GM12878 (cell line): ENCODE measurements at regions not wholly inside any gene's neighbourhood (a gene's known extent, or its start where the extent isn't known, plus 50 kb on each side); places are given as distances from the start of the nearest gene placed in this dataset.

ENCODE experiments used
- EZH2 ChIP-seq: IDR thresholded peaks from 2 replicates; pipeline ENCODE4 v1.6.1; 2012; ENCODE audit warnings: low read depth, mild to moderate bottlenecking, control low read depth, inconsistent platforms, low read length, borderline replicate concordance; ENCODE audit not compliant: control insufficient read depth
- POLR2A ChIP-seq: IDR thresholded peaks from 2 replicates; pipeline ENCODE4 v1.6.1; 2011; ENCODE audit warnings: low read depth, mild to moderate bottlenecking, low read length
- POLR2AphosphoS5 ChIP-seq: IDR thresholded peaks from 2 replicates; pipeline ENCODE4 v1.6.1; 2011; ENCODE audit warnings: mild to moderate bottlenecking, low read length, inconsistent platforms
- RFX5 ChIP-seq: IDR thresholded peaks from 2 replicates; pipeline ENCODE4 v1.6.1; 2011; ENCODE audit warnings: low read depth, low read length, improper control_type of control experiment
- STAT3 ChIP-seq: IDR thresholded peaks from 2 replicates; pipeline ENCODE4 v1.6.1; 2011; ENCODE audit warnings: low read depth, low read length, improper control_type of control experiment
- TF ChIP-seq, protein P1 (sequence below), 3 experiments: IDR thresholded peaks in 2 of 3; conservative IDR thresholded peaks in 1 of 3; 2 replicates each; pipeline ENCODE4 v1.5.1; 2011; ENCODE audit warnings: low read depth in 3 of 3, low read length in 3 of 3, mild to moderate bottlenecking in 3 of 3, control low read depth in 2 of 3, moderate library complexity in 2 of 3, inconsistent platforms in 1 of 3, mixed read lengths in 1 of 3; ENCODE audit not compliant: control insufficient read depth in 2 of 3, insufficient read depth in 1 of 3; ENCODE audit errors: extremely low read depth in 1 of 3

DNA sequence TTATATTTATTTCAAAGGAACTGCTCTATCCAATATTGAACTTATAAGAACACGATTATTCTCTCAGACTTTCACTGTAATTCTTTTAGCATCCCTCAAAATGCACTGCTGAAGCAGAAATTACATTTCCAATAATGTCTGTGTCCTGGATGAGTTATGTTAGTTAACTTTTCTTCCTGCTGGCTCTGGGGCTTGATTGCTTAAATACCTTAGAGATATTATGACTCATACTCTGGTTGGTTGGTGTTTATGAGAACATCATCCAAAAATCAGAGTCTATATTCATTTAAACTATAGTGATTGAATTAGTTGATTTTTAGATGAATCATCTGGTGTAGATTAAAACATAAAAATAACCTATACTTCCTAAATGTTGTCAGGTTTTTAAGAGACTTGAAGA lies 246.3 kb upstream of the VWC2 start:
- TF ChIP-seq EZH2 (no peak), POLR2AphosphoS5 (no peak), RFX5 (no peak), POLR2A (no peak), STAT3 (no peak)
- TF ChIP-seq, protein P1, sequence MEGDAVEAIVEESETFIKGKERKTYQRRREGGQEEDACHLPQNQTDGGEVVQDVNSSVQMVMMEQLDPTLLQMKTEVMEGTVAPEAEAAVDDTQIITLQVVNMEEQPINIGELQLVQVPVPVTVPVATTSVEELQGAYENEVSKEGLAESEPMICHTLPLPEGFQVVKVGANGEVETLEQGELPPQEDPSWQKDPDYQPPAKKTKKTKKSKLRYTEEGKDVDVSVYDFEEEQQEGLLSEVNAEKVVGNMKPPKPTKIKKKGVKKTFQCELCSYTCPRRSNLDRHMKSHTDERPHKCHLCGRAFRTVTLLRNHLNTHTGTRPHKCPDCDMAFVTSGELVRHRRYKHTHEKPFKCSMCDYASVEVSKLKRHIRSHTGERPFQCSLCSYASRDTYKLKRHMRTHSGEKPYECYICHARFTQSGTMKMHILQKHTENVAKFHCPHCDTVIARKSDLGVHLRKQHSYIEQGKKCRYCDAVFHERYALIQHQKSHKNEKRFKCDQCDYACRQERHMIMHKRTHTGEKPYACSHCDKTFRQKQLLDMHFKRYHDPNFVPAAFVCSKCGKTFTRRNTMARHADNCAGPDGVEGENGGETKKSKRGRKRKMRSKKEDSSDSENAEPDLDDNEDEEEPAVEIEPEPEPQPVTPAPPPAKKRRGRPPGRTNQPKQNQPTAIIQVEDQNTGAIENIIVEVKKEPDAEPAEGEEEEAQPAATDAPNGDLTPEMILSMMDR (IDR thresholded peaks at IDR 0.05 in 2 of 3, conservative IDR thresholded peaks at IDR 0.05 in 1 of 3; ENCODE audit: control insufficient read depth in 2 of 3, extremely low read depth in 1 of 3, insufficient read depth in 1 of 3, low read depth in 3 of 3, low read length in 3 of 3) = no peak
